Bronchial epithelial cell (primary cell): ENCODE measurements at regions not wholly inside any gene's neighbourhood (a gene's known extent, or its start where the extent isn't known, plus 50 kb on each side); places are given as distances from the start of the nearest gene placed in this dataset.
"Not testable (repeated sequence)": the region's sequence is repeated elsewhere in the genome, so short reads cannot be mapped to it uniquely, and the experiment has no call there.

Experiments
- DNase-seq: peaks from one replicate; pipeline ENCODE4 v3.0.0-alpha.2; 2010; ENCODE audit warnings: low read depth
- FAIRE-seq: peaks from 2 replicates; lab custom pipeline; 2011; peaks lifted over from hg19 to GRCh38; lab: Jason Lieb, UNC
- H3K27me3 ChIP-seq: 2 replicates; pipeline ENCODE4 v1.5.1; 2011; ENCODE audit warnings: low read length; ENCODE audit not compliant: control insufficient read depth, insufficient read depth
- H3K36me3 ChIP-seq: 2 replicates; pipeline ENCODE4 v1.5.1; 2011; ENCODE audit warnings: low read length; ENCODE audit not compliant: control insufficient read depth, insufficient read depth
- H3K4me3 ChIP-seq: 2 replicates; pipeline ENCODE4 v1.5.1; 2011; ENCODE audit warnings: mild to moderate bottlenecking, low read depth, low read length, control low read depth
- TF ChIP-seq, protein P1 (sequence below): IDR thresholded peaks from 2 replicates; pipeline ENCODE4 v1.5.1; 2011; ENCODE audit warnings: mild to moderate bottlenecking, moderate library complexity, low read length, control low read depth, inconsistent platforms; ENCODE audit not compliant: insufficient read depth, severe bottlenecking

DNA sequence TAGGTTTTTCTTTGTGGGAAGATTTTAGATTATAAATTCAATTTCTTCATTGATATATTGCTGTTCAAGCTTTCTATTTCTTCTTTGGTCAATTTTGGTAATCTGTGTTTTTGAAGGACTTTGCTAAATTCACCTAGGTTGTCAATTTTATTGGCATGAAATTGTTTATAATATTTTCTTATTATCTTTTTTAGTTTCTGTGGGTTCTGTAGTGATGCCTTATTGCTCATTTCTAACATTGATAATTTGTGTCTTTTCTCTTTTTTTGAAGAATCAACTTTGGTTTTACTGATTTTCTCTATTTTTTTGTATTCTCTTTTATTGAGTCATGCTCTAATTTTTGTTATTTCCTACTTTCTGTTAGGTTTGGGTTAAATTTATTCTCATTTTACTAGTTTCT is 123.2 kb downstream of the ADSS2 start:
- Histone ChIP-seq H3K4me3 (no peak overlapping the region), H3K27me3 (no peaks in the 10 kb centered on the region), H3K36me3 (no peaks in the 10 kb centered on the region)
- no peak for FAIRE-seq
- TF ChIP-seq, protein P1, sequence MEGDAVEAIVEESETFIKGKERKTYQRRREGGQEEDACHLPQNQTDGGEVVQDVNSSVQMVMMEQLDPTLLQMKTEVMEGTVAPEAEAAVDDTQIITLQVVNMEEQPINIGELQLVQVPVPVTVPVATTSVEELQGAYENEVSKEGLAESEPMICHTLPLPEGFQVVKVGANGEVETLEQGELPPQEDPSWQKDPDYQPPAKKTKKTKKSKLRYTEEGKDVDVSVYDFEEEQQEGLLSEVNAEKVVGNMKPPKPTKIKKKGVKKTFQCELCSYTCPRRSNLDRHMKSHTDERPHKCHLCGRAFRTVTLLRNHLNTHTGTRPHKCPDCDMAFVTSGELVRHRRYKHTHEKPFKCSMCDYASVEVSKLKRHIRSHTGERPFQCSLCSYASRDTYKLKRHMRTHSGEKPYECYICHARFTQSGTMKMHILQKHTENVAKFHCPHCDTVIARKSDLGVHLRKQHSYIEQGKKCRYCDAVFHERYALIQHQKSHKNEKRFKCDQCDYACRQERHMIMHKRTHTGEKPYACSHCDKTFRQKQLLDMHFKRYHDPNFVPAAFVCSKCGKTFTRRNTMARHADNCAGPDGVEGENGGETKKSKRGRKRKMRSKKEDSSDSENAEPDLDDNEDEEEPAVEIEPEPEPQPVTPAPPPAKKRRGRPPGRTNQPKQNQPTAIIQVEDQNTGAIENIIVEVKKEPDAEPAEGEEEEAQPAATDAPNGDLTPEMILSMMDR: no peak
- DNase-seq: no peak

DNA sequence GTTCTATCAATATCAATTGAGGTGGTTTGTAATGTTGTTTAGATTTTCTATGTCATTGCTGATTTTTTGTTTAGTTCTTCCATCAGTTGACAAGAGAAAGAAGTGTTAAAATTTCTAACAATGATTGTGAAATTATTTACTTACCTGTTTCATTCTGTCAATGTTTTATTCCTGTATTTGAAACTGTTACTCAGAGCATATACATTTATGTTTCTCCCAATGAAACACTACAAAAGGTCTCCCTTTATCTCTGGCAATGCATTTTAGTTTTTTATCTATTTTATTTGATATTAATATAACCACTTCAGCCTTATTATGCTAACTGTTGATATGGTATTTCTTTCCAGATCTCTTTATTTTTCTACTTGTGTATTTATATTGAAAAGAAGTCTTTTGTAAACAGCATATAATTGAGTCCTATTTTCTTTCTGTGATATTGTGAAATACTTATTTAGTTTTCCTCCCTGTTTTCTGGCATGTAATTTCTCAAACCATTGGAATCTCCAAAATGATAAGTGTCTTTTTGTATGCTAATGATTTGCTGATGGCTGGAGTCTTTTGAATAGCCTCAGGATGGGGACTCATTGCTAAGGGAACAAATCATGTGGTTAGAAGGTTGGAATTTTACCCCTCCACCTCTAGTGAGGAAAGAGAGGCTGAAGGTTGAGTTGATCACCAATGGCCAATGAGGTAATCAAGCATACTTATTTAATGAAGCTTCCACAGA is 122.0 kb downstream of the ADSS2 start:
- no peaks in the 10 kb centered on the region for H3K36me3 ChIP-seq
- peak; percentile 77 for DNase-seq
- H3K4me3 ChIP-seq: no peak overlapping the region
- TF ChIP-seq, protein P1: no peak
- H3K27me3 ChIP-seq: no peaks in the 10 kb centered on the region
- FAIRE-seq: no peak

DNA sequence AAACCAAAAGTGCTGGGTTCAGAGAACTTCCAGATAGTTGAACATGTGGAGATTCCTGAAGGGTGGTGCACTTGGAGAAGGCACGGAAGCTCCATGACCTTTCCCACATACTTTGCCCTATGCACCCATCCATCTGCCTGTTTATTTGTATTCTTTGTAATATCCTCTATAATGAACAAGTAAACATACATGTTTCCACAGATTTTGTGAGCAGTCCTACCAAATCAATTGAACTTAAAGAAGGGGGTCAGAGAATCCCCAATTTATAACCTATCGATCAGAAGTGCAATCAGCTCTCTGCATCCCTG is 121.4 kb downstream of the ADSS2 start:
- DNase-seq (no peak), FAIRE-seq (no peak)
- Histone ChIP-seq H3K27me3 (no peaks in the 10 kb centered on the region), H3K4me3 (no peak overlapping the region), H3K36me3 (no peaks in the 10 kb centered on the region)
- TF ChIP-seq, protein P1: no peak

DNA sequence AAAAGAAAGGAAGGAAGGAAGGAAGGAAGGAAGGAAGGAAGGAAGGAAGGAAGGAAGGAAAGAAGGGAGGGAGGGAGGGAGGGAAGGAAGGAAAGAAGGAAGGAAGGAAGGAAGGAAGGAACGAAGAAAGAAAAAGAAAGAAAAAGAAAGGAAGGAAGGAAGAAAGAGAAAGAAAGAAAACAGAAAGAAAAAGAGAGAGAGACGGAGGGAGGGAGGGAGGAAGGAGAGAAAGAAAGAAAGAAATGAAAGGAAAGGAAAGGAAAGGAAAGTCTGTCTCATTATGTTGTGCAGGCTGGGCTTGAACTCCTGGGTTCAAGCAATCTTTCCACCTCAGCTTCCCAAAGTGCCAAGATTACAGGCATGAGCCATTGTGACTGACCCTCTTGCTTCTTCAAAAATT is 118.9 kb downstream of the ADSS2 start:
- H3K27me3 ChIP-seq, H3K4me3 ChIP-seq, H3K36me3 ChIP-seq, DNase-seq, FAIRE-seq: not testable (repeated sequence)

DNA sequence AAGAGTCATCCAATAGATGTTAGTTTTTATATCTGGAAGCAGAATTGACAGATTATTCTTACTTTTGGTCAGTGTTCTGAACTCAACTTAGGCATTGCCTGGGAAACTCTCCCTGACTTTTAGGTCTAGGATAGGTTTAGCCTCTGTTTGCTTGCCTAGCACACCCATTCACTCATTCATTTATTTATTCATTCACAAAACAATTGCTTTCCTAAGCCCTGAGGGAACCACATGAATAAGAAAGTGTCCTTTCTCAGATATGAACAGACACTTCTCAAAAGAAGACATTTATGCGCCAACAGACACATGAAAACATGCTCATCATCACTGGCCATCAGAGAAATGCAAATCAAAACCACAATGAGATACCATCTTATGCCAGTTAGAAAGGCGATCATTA is 117.4 kb downstream of the ADSS2 start:
- FAIRE-seq, DNase-seq, H3K27me3 ChIP-seq: not testable (repeated sequence)

DNA sequence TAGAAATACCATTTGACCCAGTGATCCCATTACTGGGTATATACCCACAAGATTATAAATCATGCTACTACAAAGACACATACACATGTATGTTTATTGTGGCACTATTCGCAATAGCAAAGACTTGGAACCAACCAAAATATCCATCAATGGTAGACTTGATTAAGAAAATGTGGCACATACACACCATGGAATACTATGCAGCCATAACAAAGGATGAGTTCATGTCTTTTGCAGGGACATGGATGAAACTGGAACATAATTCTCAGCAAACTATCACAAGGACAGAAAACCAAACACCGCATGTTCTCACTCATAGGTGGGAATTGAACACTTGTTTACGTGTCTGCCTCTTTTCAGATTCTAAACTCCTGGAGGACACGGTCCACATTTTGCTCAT is 116.9 kb downstream of the ADSS2 start:
- not testable (repeated sequence) for FAIRE-seq, H3K36me3 ChIP-seq, H3K27me3 ChIP-seq, DNase-seq, H3K4me3 ChIP-seq

More for the DNA sequence above, 117.4 kb downstream of the ADSS2 start:
- not testable (repeated sequence) for H3K4me3 ChIP-seq, H3K36me3 ChIP-seq

DNA sequence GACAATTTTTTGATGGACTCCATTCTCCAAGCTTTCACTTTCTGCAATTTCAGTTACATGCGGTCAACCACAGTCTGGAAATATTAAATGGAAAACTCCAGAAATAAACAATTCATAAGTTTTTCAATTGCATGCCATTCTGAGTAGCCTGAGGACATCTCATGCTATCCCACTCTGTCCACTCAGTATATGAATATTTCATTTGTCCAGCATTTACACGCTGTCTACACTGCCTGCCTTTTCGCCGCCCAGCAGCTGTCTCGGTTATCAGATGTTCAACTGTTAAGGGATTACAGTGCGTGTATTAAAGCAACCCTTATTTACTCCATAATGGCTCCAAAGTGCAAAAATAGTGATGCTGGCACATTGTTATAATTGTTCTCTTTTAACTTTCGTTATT is 116.3 kb downstream of the ADSS2 start:
- H3K4me3 ChIP-seq: no peak overlapping the region
- no peaks in the 10 kb centered on the region for H3K27me3 ChIP-seq
- FAIRE-seq (no peak), DNase-seq (no peak)
- TF ChIP-seq, protein P1: no peak
- no peaks in the 10 kb centered on the region for H3K36me3 ChIP-seq
